ENCODE measurements at regions not wholly inside any gene's neighbourhood (a gene's known extent, or its start where the extent isn't known, plus 50 kb on each side); places are given as distances from the start of the nearest gene placed in this dataset.

DNA sequence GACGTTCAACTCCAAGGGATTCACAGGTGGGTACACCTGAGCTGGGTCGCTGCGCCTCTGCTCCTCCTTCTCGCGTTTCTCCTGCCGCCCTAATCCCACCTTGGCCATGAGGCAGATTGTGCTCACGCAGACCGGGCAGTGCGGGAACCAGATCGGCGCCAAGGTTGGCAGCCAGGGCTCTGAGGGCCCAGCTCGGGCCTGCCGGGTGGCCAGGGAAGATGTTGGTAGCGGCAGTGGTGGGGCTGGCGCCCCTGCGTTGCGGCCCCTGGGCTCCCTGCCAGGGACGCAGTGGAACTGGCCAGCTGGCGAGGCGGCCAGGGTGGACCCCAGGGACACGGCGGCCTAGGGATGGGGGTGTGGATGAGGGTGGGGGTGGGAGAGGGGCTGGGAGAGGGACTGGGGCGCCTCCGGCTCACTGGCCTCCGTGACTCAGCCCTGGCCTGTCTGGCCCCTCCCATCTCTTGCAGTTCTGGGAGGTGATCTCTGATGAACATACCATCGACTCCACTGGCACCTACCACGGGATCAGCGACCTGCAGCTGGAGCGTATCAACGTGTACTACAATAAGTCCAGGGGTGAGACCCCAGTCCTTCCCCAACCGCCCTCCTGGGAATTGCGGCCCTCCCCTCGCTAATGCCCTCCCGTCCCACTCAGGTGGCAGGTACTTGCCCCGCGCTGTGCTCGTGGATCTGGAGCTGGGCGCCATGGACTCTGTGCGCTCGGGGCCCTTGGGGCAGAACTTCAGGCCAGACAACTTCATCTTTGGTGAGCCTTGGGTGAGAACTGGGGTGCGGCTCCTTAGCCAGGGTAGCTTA lies 114.9 kb upstream of the ALG10B start:
- TF ChIP-seq, protein P1, sequence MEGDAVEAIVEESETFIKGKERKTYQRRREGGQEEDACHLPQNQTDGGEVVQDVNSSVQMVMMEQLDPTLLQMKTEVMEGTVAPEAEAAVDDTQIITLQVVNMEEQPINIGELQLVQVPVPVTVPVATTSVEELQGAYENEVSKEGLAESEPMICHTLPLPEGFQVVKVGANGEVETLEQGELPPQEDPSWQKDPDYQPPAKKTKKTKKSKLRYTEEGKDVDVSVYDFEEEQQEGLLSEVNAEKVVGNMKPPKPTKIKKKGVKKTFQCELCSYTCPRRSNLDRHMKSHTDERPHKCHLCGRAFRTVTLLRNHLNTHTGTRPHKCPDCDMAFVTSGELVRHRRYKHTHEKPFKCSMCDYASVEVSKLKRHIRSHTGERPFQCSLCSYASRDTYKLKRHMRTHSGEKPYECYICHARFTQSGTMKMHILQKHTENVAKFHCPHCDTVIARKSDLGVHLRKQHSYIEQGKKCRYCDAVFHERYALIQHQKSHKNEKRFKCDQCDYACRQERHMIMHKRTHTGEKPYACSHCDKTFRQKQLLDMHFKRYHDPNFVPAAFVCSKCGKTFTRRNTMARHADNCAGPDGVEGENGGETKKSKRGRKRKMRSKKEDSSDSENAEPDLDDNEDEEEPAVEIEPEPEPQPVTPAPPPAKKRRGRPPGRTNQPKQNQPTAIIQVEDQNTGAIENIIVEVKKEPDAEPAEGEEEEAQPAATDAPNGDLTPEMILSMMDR (IDR thresholded peaks at IDR 0.05; ENCODE audit: insufficient read depth, low read length): no peak
- TF ChIP-seq POLR2AphosphoS5 (IDR thresholded peaks at IDR 0.05; ENCODE audit: low read depth) (no peak), GABPA (IDR thresholded peaks at IDR 0.05; ENCODE audit: low read depth) (no peak), SPI1 (IDR thresholded peaks at IDR 0.05; ENCODE audit: borderline replicate concordance, low read depth) (no peak)
- TF ChIP-seq, protein P2, sequence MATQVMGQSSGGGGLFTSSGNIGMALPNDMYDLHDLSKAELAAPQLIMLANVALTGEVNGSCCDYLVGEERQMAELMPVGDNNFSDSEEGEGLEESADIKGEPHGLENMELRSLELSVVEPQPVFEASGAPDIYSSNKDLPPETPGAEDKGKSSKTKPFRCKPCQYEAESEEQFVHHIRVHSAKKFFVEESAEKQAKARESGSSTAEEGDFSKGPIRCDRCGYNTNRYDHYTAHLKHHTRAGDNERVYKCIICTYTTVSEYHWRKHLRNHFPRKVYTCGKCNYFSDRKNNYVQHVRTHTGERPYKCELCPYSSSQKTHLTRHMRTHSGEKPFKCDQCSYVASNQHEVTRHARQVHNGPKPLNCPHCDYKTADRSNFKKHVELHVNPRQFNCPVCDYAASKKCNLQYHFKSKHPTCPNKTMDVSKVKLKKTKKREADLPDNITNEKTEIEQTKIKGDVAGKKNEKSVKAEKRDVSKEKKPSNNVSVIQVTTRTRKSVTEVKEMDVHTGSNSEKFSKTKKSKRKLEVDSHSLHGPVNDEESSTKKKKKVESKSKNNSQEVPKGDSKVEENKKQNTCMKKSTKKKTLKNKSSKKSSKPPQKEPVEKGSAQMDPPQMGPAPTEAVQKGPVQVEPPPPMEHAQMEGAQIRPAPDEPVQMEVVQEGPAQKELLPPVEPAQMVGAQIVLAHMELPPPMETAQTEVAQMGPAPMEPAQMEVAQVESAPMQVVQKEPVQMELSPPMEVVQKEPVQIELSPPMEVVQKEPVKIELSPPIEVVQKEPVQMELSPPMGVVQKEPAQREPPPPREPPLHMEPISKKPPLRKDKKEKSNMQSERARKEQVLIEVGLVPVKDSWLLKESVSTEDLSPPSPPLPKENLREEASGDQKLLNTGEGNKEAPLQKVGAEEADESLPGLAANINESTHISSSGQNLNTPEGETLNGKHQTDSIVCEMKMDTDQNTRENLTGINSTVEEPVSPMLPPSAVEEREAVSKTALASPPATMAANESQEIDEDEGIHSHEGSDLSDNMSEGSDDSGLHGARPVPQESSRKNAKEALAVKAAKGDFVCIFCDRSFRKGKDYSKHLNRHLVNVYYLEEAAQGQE (IDR thresholded peaks at IDR 0.05; ENCODE audit: insufficient replicate concordance, low read depth): no peak

Data from HL-60 (cell line).